Tibial nerve (tissue), 4 donors: ENCODE measurements at regions not wholly inside any gene's neighbourhood (a gene's known extent, or its start where the extent isn't known, plus 50 kb on each side); places are given as distances from the start of the nearest gene placed in this dataset.

Experiments used
- EP300 ChIP-seq, 2 donors: sonication (generic); formaldehyde crosslinking; IDR thresholded peaks; one replicate each; pipeline ENCODE4 v1.6.1; 2017; ENCODE audit warnings: antibody characterized with exemption in 2 of 2, mild to moderate bottlenecking in 1 of 2
- TF ChIP-seq, protein P1 (sequence below), 5 experiments: fragments of 200-600 bp in 3 of 5; fragments of 450-650 bp in 2 of 5; sonication (generic) in 3 of 5; IDR thresholded peaks; one replicate each; pipeline ENCODE4 v1.5.1; 2016 to 2019; ENCODE audit warnings: antibody characterized with exemption in 5 of 5, mild to moderate bottlenecking in 3 of 5, moderate library complexity in 2 of 5

DNA sequence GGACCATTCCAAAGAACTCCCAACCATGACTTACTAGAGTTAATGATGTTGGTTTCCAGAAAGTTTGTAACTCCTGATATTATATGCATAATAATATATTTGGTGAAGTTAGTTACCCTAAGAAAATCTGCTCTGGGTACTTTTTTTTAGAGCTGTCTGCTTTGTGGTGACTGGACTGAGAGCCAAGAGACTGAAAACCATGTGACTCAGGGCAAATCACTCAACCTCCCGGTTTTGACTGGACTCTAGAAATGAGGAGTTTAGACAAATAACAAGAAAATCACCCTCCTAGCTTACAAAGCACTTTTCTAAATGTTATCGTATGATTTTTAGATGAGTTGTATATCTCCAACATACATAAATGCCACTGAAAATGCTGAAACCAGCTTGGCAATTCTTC is 138.3 kb upstream of the RND3 start:
- TF ChIP-seq, protein P1, sequence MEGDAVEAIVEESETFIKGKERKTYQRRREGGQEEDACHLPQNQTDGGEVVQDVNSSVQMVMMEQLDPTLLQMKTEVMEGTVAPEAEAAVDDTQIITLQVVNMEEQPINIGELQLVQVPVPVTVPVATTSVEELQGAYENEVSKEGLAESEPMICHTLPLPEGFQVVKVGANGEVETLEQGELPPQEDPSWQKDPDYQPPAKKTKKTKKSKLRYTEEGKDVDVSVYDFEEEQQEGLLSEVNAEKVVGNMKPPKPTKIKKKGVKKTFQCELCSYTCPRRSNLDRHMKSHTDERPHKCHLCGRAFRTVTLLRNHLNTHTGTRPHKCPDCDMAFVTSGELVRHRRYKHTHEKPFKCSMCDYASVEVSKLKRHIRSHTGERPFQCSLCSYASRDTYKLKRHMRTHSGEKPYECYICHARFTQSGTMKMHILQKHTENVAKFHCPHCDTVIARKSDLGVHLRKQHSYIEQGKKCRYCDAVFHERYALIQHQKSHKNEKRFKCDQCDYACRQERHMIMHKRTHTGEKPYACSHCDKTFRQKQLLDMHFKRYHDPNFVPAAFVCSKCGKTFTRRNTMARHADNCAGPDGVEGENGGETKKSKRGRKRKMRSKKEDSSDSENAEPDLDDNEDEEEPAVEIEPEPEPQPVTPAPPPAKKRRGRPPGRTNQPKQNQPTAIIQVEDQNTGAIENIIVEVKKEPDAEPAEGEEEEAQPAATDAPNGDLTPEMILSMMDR (IDR thresholded peaks at IDR 0.05): no peak
- no peak for TF ChIP-seq EP300 (IDR thresholded peaks at IDR 0.05)
